G401 (cell line): ENCODE measurements at regions not wholly inside any gene's neighbourhood (a gene's known extent, or its start where the extent isn't known, plus 50 kb on each side); places are given as distances from the start of the nearest gene placed in this dataset.
A peak's percentile ranks its signal among the peaks of the same experiment; 100 is the strongest.
"Not testable (repeated sequence)": the region's sequence is repeated elsewhere in the genome, so short reads cannot be mapped to it uniquely, and the experiment has no call there.

Source experiments
- DNase-seq: peaks from one replicate; pipeline ENCODE4 v3.0.0-alpha.2; 2015; ENCODE audit warnings: low spot score
- in situ Hi-C: cut with HindIII; loops from 2 replicates; pipeline ENCODE4 v1.10.0; 2016; ENCODE audit warnings: low sequenced_read_pairs, mixed read lengths

DNA sequence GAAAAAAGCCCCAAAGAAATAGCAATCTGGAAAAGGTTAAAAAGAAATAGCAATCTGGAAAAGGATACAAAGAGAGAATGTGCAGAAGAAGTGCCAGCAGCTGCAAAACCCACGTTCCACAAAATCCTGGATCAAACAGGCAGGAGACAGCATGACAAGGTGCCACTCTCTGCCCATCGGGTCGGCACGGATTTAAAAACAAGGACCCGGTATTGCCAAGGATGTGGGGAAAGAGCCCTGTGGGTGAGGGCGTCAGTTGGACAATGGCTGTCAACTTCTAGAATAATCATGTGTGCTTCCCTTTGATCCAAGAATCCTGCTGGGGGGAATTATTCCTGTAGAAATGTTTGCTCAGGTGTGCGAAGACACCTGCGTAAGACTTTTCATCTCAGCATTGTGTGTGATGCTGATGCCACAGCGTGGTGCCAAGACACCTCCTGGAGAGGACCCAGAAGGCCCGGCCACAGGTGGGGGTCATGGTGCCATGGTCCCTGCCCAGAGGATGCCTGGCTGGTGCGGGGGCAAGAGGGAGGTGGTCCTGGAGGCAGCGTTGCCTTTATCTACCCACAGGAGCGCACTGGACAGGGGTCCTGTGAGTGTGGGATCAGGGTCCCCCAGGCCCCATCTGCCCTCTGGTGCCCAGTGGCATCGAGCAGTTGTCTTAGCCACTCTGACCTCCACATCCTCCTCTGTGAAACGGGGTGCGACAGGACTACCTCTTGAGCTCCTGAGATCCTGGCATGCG is 100.3 kb downstream of the TNFRSF13B start:
- DNase-seq, in situ Hi-C loops: not testable (repeated sequence)

- no peak for DNase-seq
- in situ Hi-C loops: no loop called here
Measured at GRCh38 chr17:16870253-16871245, 101.4 kb downstream of the TNFRSF13B start.

- in situ Hi-C loops: not testable (repeated sequence)
Measured at GRCh38 chr17:16869531-16870252, 102.2 kb downstream of the TNFRSF13B start.

GRCh38 chr17:16868616-16869015 is 103.3 kb downstream of the TNFRSF13B start:
- in situ Hi-C loops: not testable (repeated sequence)

More at GRCh38 chr17:16869531-16870252, 102.2 kb downstream of the TNFRSF13B start:
- not testable (repeated sequence) for DNase-seq

DNA sequence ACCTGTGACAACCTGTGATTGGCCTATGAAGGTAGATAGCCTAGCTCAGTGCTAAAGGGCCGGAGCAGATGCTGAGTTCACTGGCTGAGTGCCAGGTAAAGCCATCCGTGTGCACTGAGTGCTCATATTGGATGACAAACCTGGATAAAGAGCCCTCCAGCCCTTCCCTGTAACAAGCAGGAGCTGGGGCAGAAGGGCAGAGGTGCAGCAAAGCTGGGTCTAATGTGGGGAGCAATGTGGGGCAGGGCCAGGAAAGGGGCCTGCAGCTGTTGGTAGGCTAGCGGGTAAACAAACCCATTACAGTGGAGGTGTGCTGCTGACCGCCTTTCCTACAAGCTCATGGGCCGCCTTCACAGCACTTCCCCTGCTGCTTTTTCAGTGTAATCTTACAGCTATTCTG is 104.4 kb downstream of the TNFRSF13B start:
- DNase-seq, in situ Hi-C loops: not testable (repeated sequence)

More at GRCh38 chr17:16868616-16869015, 103.3 kb downstream of the TNFRSF13B start:
- DNase-seq: not testable (repeated sequence)

DNA sequence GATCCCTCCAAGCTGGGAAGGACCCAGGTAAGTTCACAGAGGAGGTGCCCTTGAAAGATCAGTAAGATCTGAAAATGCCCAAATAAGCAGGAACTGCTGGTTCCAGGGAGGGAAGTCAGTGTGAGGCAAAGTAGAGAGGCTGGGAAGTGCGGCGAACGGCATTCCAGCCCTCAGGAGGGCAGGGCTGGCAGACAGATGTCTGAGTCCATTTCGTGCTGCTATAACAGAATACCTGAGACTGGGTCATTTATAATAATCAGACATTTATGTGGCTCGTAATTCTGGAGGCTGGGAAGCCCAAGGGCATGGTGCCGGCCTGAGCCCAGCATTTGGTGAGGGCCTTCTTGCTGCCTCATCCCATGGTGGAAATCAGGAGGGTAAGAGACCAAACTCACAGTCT is 105.1 kb downstream of the TNFRSF13B start:
- in situ Hi-C loops, DNase-seq: not testable (repeated sequence)

DNA sequence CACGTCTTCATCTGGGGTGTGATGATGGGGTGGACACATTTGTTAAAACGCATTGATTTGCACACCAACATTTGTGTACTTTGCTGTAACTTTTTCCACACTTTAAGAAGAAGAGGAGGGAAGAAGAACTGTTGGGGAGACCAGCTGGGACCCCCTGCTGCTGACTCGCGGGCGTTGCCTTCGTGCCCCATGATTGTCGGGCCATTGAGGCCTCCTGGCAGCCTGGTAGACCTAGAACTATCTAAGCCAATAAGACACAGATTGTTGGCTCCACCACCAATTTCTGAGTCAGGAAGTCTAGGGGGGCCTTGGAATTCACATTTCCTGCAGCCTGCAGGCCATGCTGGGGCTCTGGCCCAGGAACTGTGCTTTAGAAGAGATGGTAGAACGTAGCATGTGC is 105.5 kb downstream of the TNFRSF13B start:
- no peak for DNase-seq
- in situ Hi-C loops: no loop called here

GRCh38 chr17:16865704-16866103 is 106.2 kb downstream of the TNFRSF13B start:
- DNase-seq: peak; percentile 5
- in situ Hi-C loops: not testable (repeated sequence)

DNA sequence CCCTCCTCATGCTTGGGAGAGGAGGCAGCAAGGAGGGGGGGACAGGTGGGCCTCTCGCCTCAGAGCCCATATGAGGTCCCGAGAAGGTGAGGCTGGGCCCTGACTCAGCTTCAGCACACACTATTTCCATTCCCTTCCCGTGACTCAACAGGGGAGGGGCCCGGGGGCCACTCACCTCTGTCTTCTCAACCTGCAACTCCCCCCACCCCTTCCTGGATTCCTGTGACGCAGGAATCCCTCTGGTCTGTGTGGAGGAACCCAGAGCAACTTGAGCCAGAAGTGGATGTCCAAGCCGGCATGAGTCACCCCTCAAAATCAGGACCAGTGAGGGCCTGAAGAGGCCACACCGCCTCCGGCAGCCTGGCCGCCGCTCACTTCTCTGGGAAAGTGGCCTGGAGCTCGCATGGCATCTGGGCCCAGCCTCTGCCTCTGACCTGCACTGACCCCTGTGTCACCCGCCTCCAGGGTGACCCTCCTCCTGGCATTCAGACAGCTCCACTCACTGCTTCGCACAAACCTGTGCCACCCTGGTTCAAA is 106.8 kb downstream of the TNFRSF13B start:
- DNase-seq, in situ Hi-C loops: not testable (repeated sequence)

DNA sequence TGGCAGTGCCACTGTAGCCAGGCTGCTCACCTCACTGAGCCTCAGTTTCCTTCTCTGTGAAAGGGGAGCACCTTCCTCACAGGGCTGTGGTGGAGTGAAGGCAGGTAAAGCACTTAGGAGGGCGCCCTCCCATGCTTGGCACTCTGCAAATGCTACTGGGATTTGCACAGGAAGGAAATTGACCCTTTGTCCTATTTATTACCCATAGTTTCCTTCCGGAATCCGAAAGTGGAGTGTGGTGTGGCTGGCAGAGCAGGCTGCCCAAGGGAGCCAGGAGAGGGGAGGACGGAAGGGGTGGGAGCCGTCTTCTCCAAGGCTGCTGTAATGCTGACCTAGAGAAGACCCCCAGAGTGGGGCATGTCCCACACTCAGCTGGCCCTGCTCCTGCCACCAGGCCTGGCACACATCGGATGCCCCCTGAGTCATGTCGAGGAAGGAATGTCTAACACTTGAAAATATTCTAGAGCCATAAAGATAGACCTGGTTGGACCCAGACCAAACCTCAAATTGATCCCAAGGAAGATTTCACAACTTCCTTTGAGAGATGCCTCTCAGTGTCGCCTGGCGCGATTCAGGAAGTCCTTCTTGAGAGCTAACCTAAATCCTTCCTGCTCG is 107.3 kb downstream of the TNFRSF13B start:
- in situ Hi-C loops, DNase-seq: not testable (repeated sequence)

- DNase-seq, in situ Hi-C loops: not testable (repeated sequence)
Measured at GRCh38 chr17:16861152-16861551, 110.8 kb downstream of the TNFRSF13B start.

GRCh38 chr17:16860467-16860866 is 111.5 kb downstream of the TNFRSF13B start:
- DNase-seq, in situ Hi-C loops: not testable (repeated sequence)

GRCh38 chr17:16859515-16859914 is 112.4 kb downstream of the TNFRSF13B start:
- in situ Hi-C loops: not testable (repeated sequence)

GRCh38 chr17:16857746-16858145 is 114.2 kb downstream of the TNFRSF13B start:
- DNase-seq, in situ Hi-C loops: not testable (repeated sequence)

More at GRCh38 chr17:16859515-16859914, 112.4 kb downstream of the TNFRSF13B start:
- not testable (repeated sequence) for DNase-seq

GRCh38 chr17:16856846-16857245 is 115.1 kb downstream of the TNFRSF13B start:
- in situ Hi-C loops, DNase-seq: not testable (repeated sequence)

GRCh38 chr17:16856171-16856570 is 115.7 kb downstream of the TNFRSF13B start:
- DNase-seq, in situ Hi-C loops: not testable (repeated sequence)

GRCh38 chr17:16854636-16855035 is 117.3 kb downstream of the TNFRSF13B start:
- in situ Hi-C loops, DNase-seq: not testable (repeated sequence)

- DNase-seq: no peak
- in situ Hi-C loops: no loop called here
Measured at GRCh38 chr17:16853661-16854320, 118.1 kb downstream of the TNFRSF13B start.
